GM12878 (cell line): ENCODE measurements at regions not wholly inside any gene's neighbourhood (a gene's known extent, or its start where the extent isn't known, plus 50 kb on each side); places are given as distances from the start of the nearest gene placed in this dataset.

ENCODE experiments used
- CEBPB ChIP-seq, 2 experiments: fragments of 150-350 bp in 1 of 2; IDR thresholded peaks; 2 replicates each; pipeline ENCODE4 v1.6.1; 2012 to 2014; ENCODE audit warnings: low read depth in 2 of 2, low read length in 2 of 2, borderline replicate concordance in 1 of 2, inconsistent platforms in 1 of 2
- EGR1 ChIP-seq, 2 experiments: IDR thresholded peaks; 1 replicate in 1 of 2; 2 replicates in 1 of 2; pipeline ENCODE4 v1.6.1; 2011 to 2012; ENCODE audit warnings: low read depth in 2 of 2, low read length in 2 of 2, borderline replicate concordance in 1 of 2, mild to moderate bottlenecking in 1 of 2, moderate library complexity in 1 of 2
- EZH2 ChIP-seq: IDR thresholded peaks from 2 replicates; pipeline ENCODE4 v1.6.1; 2012; ENCODE audit warnings: low read depth, mild to moderate bottlenecking, control low read depth, inconsistent platforms, low read length, borderline replicate concordance; ENCODE audit not compliant: control insufficient read depth
- MXI1 ChIP-seq: fragments of 150-350 bp; IDR thresholded peaks from 2 replicates; pipeline ENCODE4 v1.6.1; 2011; ENCODE audit warnings: low read depth, mild to moderate bottlenecking, inconsistent platforms, low read length, improper control_type of control experiment
- NFYA ChIP-seq: IDR thresholded peaks from 2 replicates; pipeline ENCODE4 v1.6.1; 2011; ENCODE audit warnings: low read depth, mild to moderate bottlenecking, low read length, improper control_type of control experiment, borderline replicate concordance
- RFX5 ChIP-seq: IDR thresholded peaks from 2 replicates; pipeline ENCODE4 v1.6.1; 2011; ENCODE audit warnings: low read depth, low read length, improper control_type of control experiment
- SIN3A ChIP-seq: IDR thresholded peaks from 2 replicates; pipeline ENCODE4 v1.6.1; 2012; ENCODE audit warnings: low read depth, low read length, improper control_type of control experiment
- ZNF274 ChIP-seq: IDR thresholded peaks from one replicate; pipeline ENCODE4 v1.8.0; 2011; ENCODE audit not compliant: insufficient read length, insufficient read depth
- TF ChIP-seq, protein P1 (sequence below): IDR thresholded peaks from 2 replicates; pipeline ENCODE4 v1.6.1; 2011; ENCODE audit warnings: low read depth, low read length, improper control_type of control experiment, borderline replicate concordance
- TF ChIP-seq, protein P2 (sequence below), 3 experiments: IDR thresholded peaks in 2 of 3; conservative IDR thresholded peaks in 1 of 3; 2 replicates each; pipeline ENCODE4 v1.5.1; 2011; ENCODE audit warnings: low read depth in 3 of 3, low read length in 3 of 3, mild to moderate bottlenecking in 3 of 3, control low read depth in 2 of 3, moderate library complexity in 2 of 3, inconsistent platforms in 1 of 3, mixed read lengths in 1 of 3; ENCODE audit not compliant: control insufficient read depth in 2 of 3, insufficient read depth in 1 of 3; ENCODE audit errors: extremely low read depth in 1 of 3

DNA sequence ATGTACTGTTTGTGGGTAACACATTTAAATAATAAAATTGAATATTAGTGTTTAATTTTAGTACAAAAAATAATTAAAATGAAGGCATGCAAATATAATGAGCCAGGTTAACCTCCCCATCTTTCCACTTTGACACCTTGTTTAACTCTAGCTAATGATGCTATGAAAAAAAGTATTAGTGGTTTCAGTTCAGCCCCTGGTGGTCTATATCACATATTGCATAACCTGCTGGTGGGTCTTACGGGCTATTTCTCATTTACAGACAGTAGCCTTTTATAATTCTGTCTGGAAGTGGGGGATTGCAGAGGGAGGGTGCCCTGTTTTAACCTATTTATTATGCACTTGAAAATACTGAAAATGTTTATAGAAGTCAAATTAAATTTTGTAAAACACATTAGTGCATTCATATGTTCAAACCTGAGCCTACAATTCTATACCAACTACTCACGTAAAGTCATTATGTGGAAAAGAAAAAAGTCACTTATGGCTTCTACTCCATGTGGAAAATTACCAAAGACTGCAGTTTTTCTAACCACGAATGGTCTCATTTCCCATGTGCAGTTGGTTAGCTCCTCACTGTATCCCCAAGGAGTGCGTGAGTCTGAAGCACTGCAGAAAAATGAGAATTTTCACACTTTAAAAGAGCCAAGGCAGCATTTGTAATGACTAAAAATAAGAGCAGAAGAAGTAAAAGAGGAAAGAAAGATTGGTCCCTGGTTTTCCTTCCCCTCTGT is 381.0 kb downstream of the MTX2 start:
- no peak for TF ChIP-seq EGR1 (IDR thresholded peaks at IDR 0.05; ENCODE audit: borderline replicate concordance in 1 of 2, low read depth in 2 of 2, low read length in 2 of 2)
- TF ChIP-seq EZH2: no peak
- no peak for TF ChIP-seq RFX5
- no peak for TF ChIP-seq MXI1
- TF ChIP-seq, protein P1, sequence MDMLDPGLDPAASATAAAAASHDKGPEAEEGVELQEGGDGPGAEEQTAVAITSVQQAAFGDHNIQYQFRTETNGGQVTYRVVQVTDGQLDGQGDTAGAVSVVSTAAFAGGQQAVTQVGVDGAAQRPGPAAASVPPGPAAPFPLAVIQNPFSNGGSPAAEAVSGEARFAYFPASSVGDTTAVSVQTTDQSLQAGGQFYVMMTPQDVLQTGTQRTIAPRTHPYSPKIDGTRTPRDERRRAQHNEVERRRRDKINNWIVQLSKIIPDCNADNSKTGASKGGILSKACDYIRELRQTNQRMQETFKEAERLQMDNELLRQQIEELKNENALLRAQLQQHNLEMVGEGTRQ: no peak
- no peak for TF ChIP-seq ZNF274
- no peak for TF ChIP-seq SIN3A
- no peak for TF ChIP-seq CEBPB (IDR thresholded peaks at IDR 0.05; ENCODE audit: borderline replicate concordance in 1 of 2, low read depth in 2 of 2, low read length in 2 of 2)
- TF ChIP-seq NFYA: no peak
- TF ChIP-seq, protein P2, sequence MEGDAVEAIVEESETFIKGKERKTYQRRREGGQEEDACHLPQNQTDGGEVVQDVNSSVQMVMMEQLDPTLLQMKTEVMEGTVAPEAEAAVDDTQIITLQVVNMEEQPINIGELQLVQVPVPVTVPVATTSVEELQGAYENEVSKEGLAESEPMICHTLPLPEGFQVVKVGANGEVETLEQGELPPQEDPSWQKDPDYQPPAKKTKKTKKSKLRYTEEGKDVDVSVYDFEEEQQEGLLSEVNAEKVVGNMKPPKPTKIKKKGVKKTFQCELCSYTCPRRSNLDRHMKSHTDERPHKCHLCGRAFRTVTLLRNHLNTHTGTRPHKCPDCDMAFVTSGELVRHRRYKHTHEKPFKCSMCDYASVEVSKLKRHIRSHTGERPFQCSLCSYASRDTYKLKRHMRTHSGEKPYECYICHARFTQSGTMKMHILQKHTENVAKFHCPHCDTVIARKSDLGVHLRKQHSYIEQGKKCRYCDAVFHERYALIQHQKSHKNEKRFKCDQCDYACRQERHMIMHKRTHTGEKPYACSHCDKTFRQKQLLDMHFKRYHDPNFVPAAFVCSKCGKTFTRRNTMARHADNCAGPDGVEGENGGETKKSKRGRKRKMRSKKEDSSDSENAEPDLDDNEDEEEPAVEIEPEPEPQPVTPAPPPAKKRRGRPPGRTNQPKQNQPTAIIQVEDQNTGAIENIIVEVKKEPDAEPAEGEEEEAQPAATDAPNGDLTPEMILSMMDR (IDR thresholded peaks at IDR 0.05 in 2 of 3, conservative IDR thresholded peaks at IDR 0.05 in 1 of 3; ENCODE audit: control insufficient read depth in 2 of 3, extremely low read depth in 1 of 3, insufficient read depth in 1 of 3, low read depth in 3 of 3, low read length in 3 of 3): no peak
